ENCODE measurements at regions not wholly inside any gene's neighbourhood (a gene's known extent, or its start where the extent isn't known, plus 50 kb on each side); places are given as distances from the start of the nearest gene placed in this dataset.

- Histone ChIP-seq H3K27me3 (ENCODE audit: control insufficient read depth, insufficient read depth, low read length) (peaks cover 2% of the 10 kb centered on the region), H3K4me3 (ENCODE audit: low read depth, low read length) (no peak overlapping the region), H3K36me3 (ENCODE audit: control insufficient read depth, insufficient read depth, low read length) (no peaks in the 10 kb centered on the region)
- TF ChIP-seq CTCF (IDR thresholded peaks at IDR 0.05; ENCODE audit: insufficient read depth, low read length, poor library complexity, severe bottlenecking) = no peak
- no peak for DNase-seq (ENCODE audit: low read depth)
Observed at GRCh38 chrX:13518126-13518525, 51.3 kb upstream of the EGFL6 start.

- TF ChIP-seq CTCF (IDR thresholded peaks at IDR 0.05; ENCODE audit: insufficient read depth, low read length, poor library complexity, severe bottlenecking) = no peak
- DNase-seq (ENCODE audit: low read depth) = no peak
- Histone ChIP-seq H3K27me3 (ENCODE audit: control insufficient read depth, insufficient read depth, low read length) (peaks cover 6% of the 10 kb centered on the region), H3K36me3 (ENCODE audit: control insufficient read depth, insufficient read depth, low read length) (no peaks in the 10 kb centered on the region), H3K4me3 (ENCODE audit: low read depth, low read length) (no peak overlapping the region)
Observed at GRCh38 chrX:13515211-13515930, 54.0 kb upstream of the EGFL6 start.

GRCh38 chrX:13511944-13512330 is 57.5 kb upstream of the EGFL6 start:
- no peak overlapping the region for H3K4me3 ChIP-seq (ENCODE audit: low read depth, low read length)
- H3K27me3 ChIP-seq (ENCODE audit: control insufficient read depth, insufficient read depth, low read length) = peaks cover 7% of the 10 kb centered on the region
- H3K36me3 ChIP-seq (ENCODE audit: control insufficient read depth, insufficient read depth, low read length) = no peaks in the 10 kb centered on the region
- DNase-seq (ENCODE audit: low read depth) = no peak
- no peak for TF ChIP-seq CTCF (IDR thresholded peaks at IDR 0.05; ENCODE audit: insufficient read depth, low read length, poor library complexity, severe bottlenecking)

- TF ChIP-seq CTCF (IDR thresholded peaks at IDR 0.05; ENCODE audit: insufficient read depth, low read length, poor library complexity, severe bottlenecking) = no peak
- Histone ChIP-seq H3K4me3 (ENCODE audit: low read depth, low read length) (no peak overlapping the region), H3K27me3 (ENCODE audit: control insufficient read depth, insufficient read depth, low read length) (peaks cover 6% of the 10 kb centered on the region), H3K36me3 (ENCODE audit: control insufficient read depth, insufficient read depth, low read length) (no peaks in the 10 kb centered on the region)
- DNase-seq (ENCODE audit: low read depth) = no peak
Observed at GRCh38 chrX:13511241-13511943, 58.0 kb upstream of the EGFL6 start.

GRCh38 chrX:13507893-13508292 is 61.5 kb upstream of the EGFL6 start:
- DNase-seq (ENCODE audit: low read depth) = no peak
- Histone ChIP-seq H3K4me3 (ENCODE audit: low read depth, low read length) (no peak overlapping the region), H3K27me3 (ENCODE audit: control insufficient read depth, insufficient read depth, low read length) (peaks cover 6% of the 10 kb centered on the region), H3K36me3 (ENCODE audit: control insufficient read depth, insufficient read depth, low read length) (no peaks in the 10 kb centered on the region)
- TF ChIP-seq CTCF (IDR thresholded peaks at IDR 0.05; ENCODE audit: insufficient read depth, low read length, poor library complexity, severe bottlenecking) = no peak
